ENCODE measurements at regions not wholly inside any gene's neighbourhood (a gene's known extent, or its start where the extent isn't known, plus 50 kb on each side); places are given as distances from the start of the nearest gene placed in this dataset.
A peak's percentile ranks its signal among the peaks of the same experiment; 100 is the strongest.

DNA sequence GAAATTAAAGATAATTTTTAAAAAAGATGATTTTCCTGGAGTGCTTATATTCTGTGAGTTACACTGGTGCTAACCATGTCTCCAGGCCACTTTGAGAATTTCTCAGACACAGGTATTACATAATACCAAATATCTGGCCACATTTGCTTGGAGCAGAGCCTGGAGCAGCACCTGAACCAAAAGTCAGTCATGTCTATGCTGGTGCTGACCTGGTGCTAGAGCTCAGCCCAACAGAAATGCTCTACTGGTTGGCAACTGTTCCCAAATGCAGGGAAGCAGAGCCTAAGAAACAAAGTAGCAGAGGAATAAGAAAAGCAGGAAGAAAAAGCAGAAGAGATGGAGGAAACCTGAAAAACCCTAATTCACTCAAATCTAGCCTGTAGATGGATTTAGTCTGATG lies 135.7 kb upstream of the SLC7A14 start:
- H2AFZ ChIP-seq (ENCODE audit: low read depth, low read length): no peak overlapping the region
- H4K20me1 ChIP-seq (replicated peaks; ENCODE audit: control insufficient read depth, insufficient read depth, low read length): no peaks in the 10 kb centered on the region
- no peaks in the 10 kb centered on the region for H3K27me3 ChIP-seq (ENCODE audit: control insufficient read depth in 2 of 2, insufficient read depth in 2 of 2, low read length in 2 of 2)
- H3K4me3 ChIP-seq: no peak overlapping the region
- BruUV-seq (replicated peaks): no TSS peak
- H3K27ac ChIP-seq (ENCODE audit: extremely low read depth, low read depth, low read length): no peak overlapping the region
- FAIRE-seq: no peak
- H3K4me2 ChIP-seq (ENCODE audit: insufficient read depth, low read length): no peak overlapping the region
- H3K79me2 ChIP-seq (ENCODE audit: control insufficient read depth, insufficient read depth, low read length): no peaks in the 10 kb centered on the region
- no peak overlapping the region for H3K9ac ChIP-seq (ENCODE audit: insufficient read depth in 1 of 2, low read depth in 2 of 2, low read length in 2 of 2)
- TF ChIP-seq XRCC4 (IDR thresholded peaks at IDR 0.05; ENCODE audit: extremely low read depth, insufficient read depth, insufficient read length) (no peak), CEBPB (tag; IDR thresholded peaks at IDR 0.05) (peak; percentile 19; the same call in 1 of the 2 replicates)
- ChIA-PET CTCF (ENCODE audit: low intra/inter-chr PET ratio) (no interaction called here), POLR2A (interaction anchor here (1.0 kb wide), 1 partner anchor 14 kb away, joined by 3 read pairs; no protein-coding TSS in a partner anchor)
- intact Hi-C loops (cut with micrococcal nuclease): no loop called here
- no peaks in the 10 kb centered on the region for H3K36me3 ChIP-seq (ENCODE audit: control insufficient read depth, insufficient read depth, low read length)
- H3K4me1 ChIP-seq (replicated peaks in 1 of 2; ENCODE audit: control insufficient read depth in 2 of 2, insufficient read depth in 2 of 2, low read length in 2 of 2): peaks cover 18 to 48% of the 10 kb centered on the region in 2 experiments
- no peak for DNase-seq (ENCODE audit: extremely low read depth in 1 of 4, low spot score in 3 of 4)
- H3K9me1 ChIP-seq (ENCODE audit: control insufficient read depth, insufficient read depth, low read length): no peaks in the 10 kb centered on the region
- ATAC-seq: no peak
- no peaks in the 10 kb centered on the region for H3K9me3 ChIP-seq (replicated peaks; ENCODE audit: control insufficient read depth, insufficient read depth, low read depth, low read length)
- in situ Hi-C loops (cut with MboI): no loop called here

DNA sequence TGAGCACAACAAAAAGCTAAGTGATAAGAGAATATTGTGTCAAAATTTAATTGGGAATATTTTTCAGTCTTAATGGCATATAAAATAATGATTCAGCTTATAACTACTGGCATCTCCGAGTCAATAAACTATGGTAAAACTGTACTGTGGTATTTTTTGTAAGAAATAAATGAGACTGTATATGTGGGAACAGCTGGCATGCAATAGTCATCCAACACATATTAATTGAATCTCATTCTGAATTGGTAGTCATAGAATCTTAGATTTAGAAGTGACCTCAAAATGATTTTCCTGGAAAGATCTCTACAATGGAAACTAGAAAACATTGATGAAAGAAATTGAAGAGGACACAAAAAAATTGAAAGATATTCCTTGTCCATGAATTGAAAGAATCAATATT lies 133.4 kb upstream of the SLC7A14 start:
- POLR2A ChIA-PET: interaction anchor here (0.6 to 1.2 kb wide), 2 partner anchors 17 to 738 kb away, joined by 3 to 4 read pairs; no protein-coding TSS in a partner anchor
- no peak for TF ChIP-seq NR2C2 (CRISPR knock-in tag; IDR thresholded peaks at IDR 0.05)
- TF ChIP-seq NR2C2 (tag; IDR thresholded peaks at IDR 0.05): no peak
- no peak for TF ChIP-seq TSC22D4 (tag; IDR thresholded peaks at IDR 0.05)
- TF ChIP-seq NR3C1 (CRISPR knock-in tag; IDR thresholded peaks at IDR 0.05): no peak
- TF ChIP-seq ZNF175 (CRISPR knock-in tag; IDR thresholded peaks at IDR 0.05; ENCODE audit: low read depth): no peak
- no peak for TF ChIP-seq PTBP1 (IDR thresholded peaks at IDR 0.05; ENCODE audit: low read depth, low read length)
- TF ChIP-seq, protein P1, sequence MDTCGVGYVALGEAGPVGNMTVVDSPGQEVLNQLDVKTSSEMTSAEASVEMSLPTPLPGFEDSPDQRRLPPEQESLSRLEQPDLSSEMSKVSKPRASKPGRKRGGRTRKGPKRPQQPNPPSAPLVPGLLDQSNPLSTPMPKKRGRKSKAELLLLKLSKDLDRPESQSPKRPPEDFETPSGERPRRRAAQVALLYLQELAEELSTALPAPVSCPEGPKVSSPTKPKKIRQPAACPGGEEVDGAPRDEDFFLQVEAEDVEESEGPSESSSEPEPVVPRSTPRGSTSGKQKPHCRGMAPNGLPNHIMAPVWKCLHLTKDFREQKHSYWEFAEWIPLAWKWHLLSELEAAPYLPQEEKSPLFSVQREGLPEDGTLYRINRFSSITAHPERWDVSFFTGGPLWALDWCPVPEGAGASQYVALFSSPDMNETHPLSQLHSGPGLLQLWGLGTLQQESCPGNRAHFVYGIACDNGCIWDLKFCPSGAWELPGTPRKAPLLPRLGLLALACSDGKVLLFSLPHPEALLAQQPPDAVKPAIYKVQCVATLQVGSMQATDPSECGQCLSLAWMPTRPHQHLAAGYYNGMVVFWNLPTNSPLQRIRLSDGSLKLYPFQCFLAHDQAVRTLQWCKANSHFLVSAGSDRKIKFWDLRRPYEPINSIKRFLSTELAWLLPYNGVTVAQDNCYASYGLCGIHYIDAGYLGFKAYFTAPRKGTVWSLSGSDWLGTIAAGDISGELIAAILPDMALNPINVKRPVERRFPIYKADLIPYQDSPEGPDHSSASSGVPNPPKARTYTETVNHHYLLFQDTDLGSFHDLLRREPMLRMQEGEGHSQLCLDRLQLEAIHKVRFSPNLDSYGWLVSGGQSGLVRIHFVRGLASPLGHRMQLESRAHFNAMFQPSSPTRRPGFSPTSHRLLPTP (IDR thresholded peaks at IDR 0.05; ENCODE audit: borderline replicate concordance, extremely low read depth, insufficient read length): no peak
- no peak for TF ChIP-seq BHLHE40 (IDR thresholded peaks at IDR 0.05; ENCODE audit: low read length)
- no peak for TF ChIP-seq POLR3G (IDR thresholded peaks at IDR 0.05; ENCODE audit: extremely low read depth, insufficient read length, insufficient replicate concordance)
- no peak for TF ChIP-seq JUN (IDR thresholded peaks at IDR 0.05; ENCODE audit: borderline replicate concordance, low read depth, low read length)
- no peak for TF ChIP-seq JUN (CRISPR knock-in tag; IDR thresholded peaks at IDR 0.05; ENCODE audit: borderline replicate concordance)

More for the DNA sequence above, 133.4 kb upstream of the SLC7A14 start:
- DNase-seq (ENCODE audit: extremely low read depth in 1 of 4, low spot score in 3 of 4) (no peak), ATAC-seq (no peak), FAIRE-seq (no peak)
- Histone ChIP-seq H3K4me3 (no peak overlapping the region), H4K20me1 (replicated peaks; ENCODE audit: control insufficient read depth, insufficient read depth, low read length) (no peaks in the 10 kb centered on the region), H3K9ac (ENCODE audit: insufficient read depth in 1 of 2, low read depth in 2 of 2, low read length in 2 of 2) (no peak overlapping the region), H3K36me3 (ENCODE audit: control insufficient read depth, insufficient read depth, low read length) (no peaks in the 10 kb centered on the region), H3K79me2 (ENCODE audit: control insufficient read depth, insufficient read depth, low read length) (no peaks in the 10 kb centered on the region), H3K4me1 (replicated peaks in 1 of 2; ENCODE audit: control insufficient read depth in 2 of 2, insufficient read depth in 2 of 2, low read length in 2 of 2) (peaks cover 6 to 26% of the 10 kb centered on the region in 2 experiments; a peak in 4 of 5 replicates), H2AFZ (ENCODE audit: low read depth, low read length) (no peak overlapping the region), H3K27me3 (ENCODE audit: control insufficient read depth in 2 of 2, insufficient read depth in 2 of 2, low read length in 2 of 2) (no peaks in the 10 kb centered on the region), H3K9me3 (replicated peaks; ENCODE audit: control insufficient read depth, insufficient read depth, low read depth, low read length) (no peaks in the 10 kb centered on the region), H3K27ac (ENCODE audit: extremely low read depth, low read depth, low read length) (no peak overlapping the region), H3K9me1 (ENCODE audit: control insufficient read depth, insufficient read depth, low read length) (no peaks in the 10 kb centered on the region), H3K4me2 (ENCODE audit: insufficient read depth, low read length) (no peak overlapping the region)
- in situ Hi-C loops (cut with MboI) (loop anchor here (5.0 kb wide), 1 partner anchor 93 kb away; no protein-coding TSS in a partner anchor), intact Hi-C loops (cut with micrococcal nuclease) (no loop called here)
- CTCF ChIA-PET (ENCODE audit: low intra/inter-chr PET ratio): no interaction called here
- BruUV-seq (replicated peaks): no TSS peak
- 13% methylated on average over 1 of the region's 1 CpG for WGBS (ENCODE audit: insufficient coverage, low coverage, missing lambda C conversion rate)

Measured in K562 (cell line).